Breast epithelium (tissue), 4 donors: ENCODE measurements at regions not wholly inside any gene's neighbourhood (a gene's known extent, or its start where the extent isn't known, plus 50 kb on each side); places are given as distances from the start of the nearest gene placed in this dataset.

Source experiments
- DNase-seq, 2 donors: peaks; one replicate each; pipeline ENCODE4 v3.0.0-alpha.2; 2019; ENCODE audit warnings: low spot score in 2 of 2
- H3K27ac ChIP-seq, 2 donors: fragments of 200-600 bp; sonication (generic) in 1 of 2; one replicate each; pipeline ENCODE4 v1.5.1; 2016 to 2019; ENCODE audit warnings: mild to moderate bottlenecking in 1 of 2
- H3K27me3 ChIP-seq, 2 donors: fragments of 200-600 bp; sonication (generic) in 1 of 2; one replicate each; pipeline versions ENCODE4 v1.5.1 to v1.6.0; 2017 to 2019; ENCODE audit warnings: control low read depth in 1 of 2, mild to moderate bottlenecking in 1 of 2
- H3K36me3 ChIP-seq: fragments of 200-600 bp; one replicate; pipeline ENCODE4 v1.5.1; 2019
- H3K4me1 ChIP-seq, 2 donors: fragments of 200-600 bp; sonication (generic); one replicate each; pipeline ENCODE4 v1.5.1; 2016 to 2019; ENCODE audit warnings: control low read depth in 1 of 2
- H3K4me3 ChIP-seq, 3 donors: fragments of 200-600 bp; sonication (generic); 1 replicate in 2 of 3; 2 replicates in 1 of 3; pipeline ENCODE4 v1.5.1; 2016 to 2019; ENCODE audit warnings: mild to moderate bottlenecking in 3 of 3, moderate library complexity in 2 of 3
- H3K9me3 ChIP-seq, 2 donors: fragments of 200-600 bp; sonication (generic) in 1 of 2; one replicate each; pipeline ENCODE4 v1.5.1; 2016 to 2019; ENCODE audit warnings: control low read depth in 1 of 2
- CTCF ChIP-seq, 3 donors: fragments of 450-650 bp; IDR thresholded peaks; one replicate each; pipeline ENCODE4 v1.5.1; 2016 to 2017; ENCODE audit warnings: antibody characterized with exemption in 3 of 3, mild to moderate bottlenecking in 3 of 3, moderate library complexity in 3 of 3
- POLR2A ChIP-seq: fragments of 450-650 bp; IDR thresholded peaks from one replicate; pipeline ENCODE4 v1.6.1; 2016; ENCODE audit warnings: antibody characterized with exemption, mild to moderate bottlenecking, moderate library complexity
- POLR2AphosphoS5 ChIP-seq, 3 donors: sonication (generic); formaldehyde crosslinking; IDR thresholded peaks; one replicate each; pipeline ENCODE4 v1.6.1; 2017; ENCODE audit warnings: antibody characterized with exemption in 3 of 3
- intact Hi-C: fragments of 100-400 bp; cut with DNase I; formaldehyde crosslinking; loops from one replicate; pipeline ENCODE4 v1.15.1; 2023; ENCODE audit warnings: low total_unique reads

DNA sequence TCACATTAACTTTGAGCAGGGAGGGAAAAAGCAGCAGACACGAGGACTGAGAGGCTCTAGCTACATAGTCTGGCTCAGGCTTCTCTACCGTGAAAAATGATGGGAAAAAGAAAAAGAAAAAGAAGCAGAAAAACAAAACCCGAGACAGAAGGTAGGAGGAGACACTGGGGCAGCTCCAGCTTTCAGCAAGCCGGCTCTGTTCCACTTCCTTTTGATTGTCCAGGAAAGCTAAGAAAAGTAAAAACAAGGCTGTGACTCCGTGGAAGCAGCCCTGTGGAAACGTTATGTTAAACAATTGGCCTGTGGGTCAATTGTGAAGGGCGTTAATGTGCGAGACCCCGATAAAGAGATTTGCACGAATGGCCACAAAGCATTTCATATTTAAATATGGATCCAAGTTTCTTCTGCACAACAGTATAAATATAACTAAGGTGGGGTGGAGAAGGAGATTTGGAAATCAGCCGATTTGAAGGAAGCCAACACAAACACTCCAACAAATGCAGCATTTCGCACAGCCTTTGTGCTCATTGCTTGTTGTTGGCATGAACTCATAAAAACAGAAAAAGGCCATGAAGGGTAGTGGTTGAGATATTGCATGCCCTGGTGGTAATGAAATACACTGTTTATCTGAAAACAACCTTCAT is 236.9 kb upstream of the JAG1 start:
- H3K9me3 ChIP-seq, result no peaks in the 10 kb centered on the region
- no peaks in the 10 kb centered on the region for H3K36me3 ChIP-seq
- TF ChIP-seq POLR2AphosphoS5 (IDR thresholded peaks at IDR 0.05) (no peak), CTCF (IDR thresholded peaks at IDR 0.05) (no peak), POLR2A (no peak)
- DNase-seq, result no peak
- H3K4me1 ChIP-seq, result no peaks in the 10 kb centered on the region
- H3K27me3 ChIP-seq, result no peaks in the 10 kb centered on the region
- H3K4me3 ChIP-seq, result no peak overlapping the region
- no peak overlapping the region for H3K27ac ChIP-seq
- intact Hi-C loops, result no loop called here

- no peaks in the 10 kb centered on the region for H3K36me3 ChIP-seq
- DNase-seq, result no peak
- H3K9me3 ChIP-seq, result no peaks in the 10 kb centered on the region
- TF ChIP-seq POLR2A (no peak), CTCF (IDR thresholded peaks at IDR 0.05) (no peak), POLR2AphosphoS5 (IDR thresholded peaks at IDR 0.05) (no peak)
- H3K4me1 ChIP-seq, result no peaks in the 10 kb centered on the region
- H3K4me3 ChIP-seq, result no peak overlapping the region
- H3K27ac ChIP-seq, result no peak overlapping the region
- no peaks in the 10 kb centered on the region for H3K27me3 ChIP-seq
- intact Hi-C loops, result no loop called here
These were observed 237.5 kb upstream of the JAG1 start for GRCh38 chr20:10911298-10911697.

DNA sequence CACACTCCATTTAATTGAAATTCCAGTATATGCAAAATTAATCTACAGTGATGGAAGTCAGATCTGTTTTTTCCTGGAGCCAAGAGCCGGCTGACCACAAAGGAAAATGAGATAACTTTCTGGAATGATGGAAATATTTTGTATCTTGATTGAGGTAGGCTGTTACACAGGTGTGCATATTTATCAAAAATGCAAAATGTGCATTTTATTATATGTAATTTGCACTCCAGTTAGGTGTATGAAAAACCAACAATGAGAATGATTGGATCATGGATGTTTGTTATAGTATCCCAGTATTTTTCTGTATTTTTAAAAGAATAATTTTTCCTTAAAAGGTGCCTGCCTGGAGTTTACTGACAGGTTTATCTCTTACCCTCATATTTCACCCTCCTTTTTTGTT is 242.0 kb upstream of the JAG1 start:
- H3K27ac ChIP-seq, result no peak overlapping the region
- H3K4me1 ChIP-seq, result no peaks in the 10 kb centered on the region
- H3K4me3 ChIP-seq, result no peak overlapping the region
- no peak for TF ChIP-seq CTCF (IDR thresholded peaks at IDR 0.05)
- no peak for TF ChIP-seq POLR2AphosphoS5 (IDR thresholded peaks at IDR 0.05)
- TF ChIP-seq POLR2A, result no peak
- H3K36me3 ChIP-seq, result no peaks in the 10 kb centered on the region
- DNase-seq, result no peak
- H3K27me3 ChIP-seq, result no peaks in the 10 kb centered on the region
- intact Hi-C loops, result no loop called here
- no peaks in the 10 kb centered on the region for H3K9me3 ChIP-seq

DNA sequence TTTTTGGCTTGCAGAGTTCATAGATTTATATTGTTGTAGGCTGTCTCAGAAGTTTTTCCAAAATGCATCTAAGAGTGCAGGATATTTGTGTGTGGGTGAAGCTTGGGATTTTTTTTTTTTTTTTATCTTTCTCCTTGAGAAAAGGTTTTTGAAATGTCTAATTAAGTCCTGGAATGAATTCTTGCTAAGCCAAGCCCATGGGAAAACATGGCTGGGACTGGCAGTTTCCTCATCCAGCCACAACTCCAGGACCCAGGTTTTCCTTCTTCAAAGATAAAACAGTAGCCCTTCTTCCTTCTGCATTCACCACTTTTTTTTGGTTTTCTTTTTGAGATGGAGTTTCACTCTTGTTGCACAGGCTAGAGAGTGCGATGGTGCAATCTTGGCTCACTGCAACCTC is 242.5 kb upstream of the JAG1 start:
- no peaks in the 10 kb centered on the region for H3K4me1 ChIP-seq
- TF ChIP-seq POLR2AphosphoS5 (IDR thresholded peaks at IDR 0.05), result no peak
- TF ChIP-seq POLR2A, result no peak
- no peak for TF ChIP-seq CTCF (IDR thresholded peaks at IDR 0.05)
- no peaks in the 10 kb centered on the region for H3K36me3 ChIP-seq
- no peaks in the 10 kb centered on the region for H3K9me3 ChIP-seq
- intact Hi-C loops, result no loop called here
- no peak overlapping the region for H3K4me3 ChIP-seq
- H3K27ac ChIP-seq, result no peak overlapping the region
- H3K27me3 ChIP-seq, result no peaks in the 10 kb centered on the region
- no peak for DNase-seq

DNA sequence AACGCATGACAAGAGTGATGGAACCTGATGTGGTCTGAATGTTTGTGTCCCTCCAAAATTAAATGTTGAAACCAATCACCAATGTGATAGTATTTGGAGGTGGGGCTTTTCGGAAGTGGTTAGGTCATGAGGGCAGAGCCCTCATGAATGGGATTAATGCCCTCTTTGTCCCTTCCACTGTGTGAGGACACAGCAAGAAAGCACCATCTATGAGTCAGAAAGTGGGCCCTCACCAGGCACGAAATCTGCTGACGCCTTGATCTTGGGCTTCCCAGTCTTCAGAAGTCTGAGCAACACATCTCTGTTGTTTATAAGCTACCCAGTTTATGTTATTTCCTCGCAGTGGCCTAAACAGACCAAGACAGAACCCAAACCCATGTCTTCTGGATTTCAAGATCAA is 244.0 kb upstream of the JAG1 start:
- Histone ChIP-seq H3K4me1 (no peaks in the 10 kb centered on the region), H3K36me3 (no peaks in the 10 kb centered on the region), H3K9me3 (no peaks in the 10 kb centered on the region), H3K4me3 (no peak overlapping the region), H3K27ac (no peak overlapping the region), H3K27me3 (no peaks in the 10 kb centered on the region)
- intact Hi-C loops, result no loop called here
- DNase-seq, result no peak
- TF ChIP-seq POLR2AphosphoS5 (IDR thresholded peaks at IDR 0.05) (no peak), POLR2A (no peak), CTCF (IDR thresholded peaks at IDR 0.05) (no peak)
